GM21825 (cell line): ENCODE measurements at regions not wholly inside any gene's neighbourhood (a gene's known extent, or its start where the extent isn't known, plus 50 kb on each side); places are given as distances from the start of the nearest gene placed in this dataset.

ENCODE experiments used
- ATAC-seq: cut with Tn5 transposase; IDR thresholded peaks from one replicate; pipeline ENCODE4 v1.9.1; 2021; ENCODE audit warnings: mild to moderate bottlenecking, moderate library complexity; ENCODE audit not compliant: unreplicated experiment

- ATAC-seq, result no peak
Measured at GRCh38 chr4:114343015-114343414, 255.6 kb upstream of the UGT8 start.

- no peak for ATAC-seq
Measured at GRCh38 chr4:114349543-114350175, 248.9 kb upstream of the UGT8 start.

- ATAC-seq, result no peak
Measured at GRCh38 chr4:114358901-114359300, 239.7 kb upstream of the UGT8 start.

DNA sequence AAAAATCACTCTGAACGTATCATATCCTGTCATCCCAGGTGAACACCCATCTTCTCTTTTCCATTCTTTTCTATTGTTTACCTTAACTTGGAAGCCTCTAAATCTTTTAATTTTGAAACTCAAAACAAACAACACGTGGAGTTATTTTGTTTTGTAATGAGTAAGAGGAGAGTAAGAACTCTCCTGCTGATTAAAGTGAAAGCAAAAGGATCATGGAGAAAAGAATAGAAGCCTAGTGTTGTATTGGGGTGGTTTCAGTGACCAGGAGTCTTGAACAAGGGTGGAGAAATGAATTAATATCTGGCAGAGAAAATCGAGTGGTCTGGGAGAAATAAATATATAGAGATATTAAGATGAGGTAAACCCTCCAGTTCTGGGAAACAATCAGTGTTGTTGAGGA, 237.4 kb upstream of the UGT8 start:
- ATAC-seq, result no peak

DNA sequence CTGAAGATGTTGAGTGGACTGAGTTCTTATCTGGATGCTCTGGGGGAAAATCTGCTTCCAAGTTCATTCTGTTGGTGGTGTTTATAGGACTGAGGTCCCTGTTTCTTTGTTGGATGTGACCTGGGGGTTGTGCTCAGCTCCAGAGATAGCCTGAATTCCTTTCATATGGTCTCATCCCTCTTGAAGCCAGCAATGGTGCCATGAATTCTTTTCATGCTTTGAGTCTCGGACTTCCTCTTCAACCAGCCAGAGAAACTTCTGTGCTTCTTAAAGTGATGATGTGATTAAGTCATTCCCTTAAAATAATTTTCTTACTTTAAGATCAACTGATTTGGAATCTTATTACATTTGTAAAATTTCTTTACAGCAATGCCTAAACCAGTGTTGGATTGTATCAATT, 233.8 kb upstream of the UGT8 start:
- ATAC-seq, result no peak

- ATAC-seq, result no peak
Measured at GRCh38 chr4:114365591-114365990, 233.0 kb upstream of the UGT8 start.

DNA sequence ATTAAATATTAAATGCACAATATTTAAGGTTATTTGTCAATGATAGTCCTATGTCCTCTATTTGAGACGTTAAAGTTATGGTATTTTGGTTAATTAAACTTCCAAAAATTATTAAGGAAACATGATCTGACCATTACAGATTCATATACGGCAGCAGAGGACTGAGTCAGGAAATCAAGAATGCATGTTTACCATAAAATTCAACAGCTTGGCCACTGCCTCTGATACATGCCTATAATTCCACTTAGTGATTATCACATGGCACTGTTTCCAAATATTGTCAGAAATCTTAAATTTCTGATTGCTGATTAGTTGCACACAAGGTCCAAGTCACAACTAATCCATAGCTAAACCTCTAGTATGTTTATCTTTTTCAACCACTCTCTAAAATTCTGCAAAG, 232.2 kb upstream of the UGT8 start:
- no peak for ATAC-seq

DNA sequence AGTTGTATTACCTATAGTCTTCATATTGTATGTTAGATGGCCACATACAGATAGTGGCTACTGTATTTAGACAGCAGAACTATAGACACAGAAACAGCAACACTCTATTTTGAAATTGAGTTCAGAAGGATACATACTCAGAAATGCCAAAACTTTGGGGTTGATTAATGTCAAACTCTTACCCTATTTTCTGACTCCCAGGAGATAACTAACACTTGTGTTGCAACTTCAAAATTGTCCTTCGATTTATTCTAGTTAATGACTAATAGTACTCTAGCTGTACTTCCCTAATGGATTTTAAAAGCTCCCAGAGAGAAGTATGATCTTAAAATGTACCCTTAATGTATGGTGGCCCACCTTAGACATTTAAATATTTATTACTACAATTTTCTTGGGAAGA, 229.9 kb upstream of the UGT8 start:
- ATAC-seq, result no peak

GRCh38 chr4:114373508-114373907, 225.1 kb upstream of the UGT8 start:
- ATAC-seq, result no peak

- ATAC-seq, result no peak
Measured at GRCh38 chr4:114378305-114378903, 220.2 kb upstream of the UGT8 start.

- no peak for ATAC-seq
Measured at GRCh38 chr4:114383067-114383466, 215.5 kb upstream of the UGT8 start.

GRCh38 chr4:114383721-114384120, 214.9 kb upstream of the UGT8 start:
- ATAC-seq, result no peak

DNA sequence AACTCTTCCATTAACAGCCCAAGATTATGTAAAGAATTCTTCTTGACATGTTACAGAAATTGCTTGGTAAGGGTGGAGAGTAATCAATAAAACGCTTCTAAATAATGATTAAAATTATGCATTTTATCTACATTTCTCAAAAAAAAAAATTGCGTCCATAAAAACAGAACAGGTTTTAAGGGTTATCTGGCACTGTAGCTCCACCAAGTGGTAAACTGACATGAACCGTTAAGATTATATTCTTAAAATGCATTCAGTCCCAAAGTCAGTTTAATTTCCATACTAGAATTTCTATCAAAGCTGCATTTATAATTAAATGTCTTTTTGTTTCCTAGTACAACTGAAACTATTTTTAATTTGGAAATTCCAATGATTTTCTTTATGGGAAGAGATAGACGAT, 214.0 kb upstream of the UGT8 start:
- no peak for ATAC-seq

DNA sequence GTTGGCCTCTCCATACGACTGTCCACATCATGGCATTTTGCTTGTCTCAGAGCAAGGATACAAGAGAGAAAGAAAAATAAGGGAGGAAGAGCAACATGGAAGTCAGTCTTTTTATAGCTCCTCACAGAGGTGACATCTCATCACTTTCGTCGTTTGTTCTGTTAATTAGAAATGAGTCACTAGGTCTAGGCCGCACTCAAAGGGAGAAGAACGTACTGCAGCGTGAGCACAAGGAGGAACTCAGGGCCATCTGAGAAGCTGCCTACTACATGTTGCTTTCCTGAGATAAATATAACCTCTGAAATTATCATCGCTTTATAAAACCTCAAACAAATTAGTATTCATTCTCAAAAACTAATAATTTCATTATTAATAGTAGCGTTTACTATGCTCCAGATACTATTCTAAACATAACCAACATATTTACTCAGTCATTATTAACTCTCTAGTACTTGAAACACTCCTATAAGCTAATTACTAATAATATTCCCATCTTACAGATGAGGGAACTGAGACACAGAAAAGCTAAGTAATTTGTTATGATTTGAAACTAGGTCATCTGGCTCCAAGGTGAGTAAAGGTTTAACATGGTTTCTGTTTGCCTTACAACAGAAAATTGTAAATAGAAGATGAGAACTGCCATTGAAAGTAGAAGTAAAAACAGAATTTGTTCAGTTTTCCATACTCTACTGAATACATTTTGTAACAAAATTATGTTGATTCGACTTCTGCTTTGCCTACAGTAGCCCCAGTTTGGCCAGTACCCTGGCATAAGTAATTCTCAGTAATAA, 213.2 kb upstream of the UGT8 start:
- no peak for ATAC-seq

- ATAC-seq, result no peak
Measured at GRCh38 chr4:114386637-114387233, 211.9 kb upstream of the UGT8 start.

- no peak for ATAC-seq
Measured at GRCh38 chr4:114389070-114389685, 209.4 kb upstream of the UGT8 start.

DNA sequence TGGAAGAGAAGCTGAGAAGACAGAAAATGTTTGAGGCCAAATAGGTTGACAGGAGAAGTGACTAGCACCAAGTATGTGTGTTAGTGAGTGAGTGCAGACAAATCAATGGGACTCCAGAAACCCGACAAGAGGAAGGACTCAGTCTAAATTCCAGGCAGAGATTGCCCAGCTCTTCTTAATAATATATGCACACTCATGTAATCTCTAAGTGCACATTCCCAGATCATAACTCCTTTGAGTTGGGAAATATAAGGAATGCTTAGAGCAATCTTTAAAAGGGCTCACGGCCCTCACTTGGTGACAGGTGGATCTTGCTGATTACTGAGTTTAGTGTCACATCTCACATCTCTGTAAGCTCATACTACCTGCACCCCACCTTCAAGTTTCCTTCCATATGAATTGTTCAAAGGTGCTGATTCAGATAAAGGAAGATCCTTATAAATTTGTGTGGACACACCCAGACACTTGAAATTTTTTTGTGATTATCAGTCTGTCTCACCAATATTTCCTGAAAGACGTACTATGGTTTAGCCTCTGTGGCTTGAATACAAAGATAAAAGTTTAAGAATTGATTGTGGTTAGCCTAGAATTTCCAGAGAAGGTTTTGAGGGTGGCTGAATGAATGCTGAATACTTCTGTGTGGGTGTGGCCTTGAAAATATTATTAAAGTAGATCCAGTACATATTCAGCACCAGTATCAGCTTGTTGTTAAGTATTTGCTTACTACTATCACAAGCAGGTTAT, 205.1 kb upstream of the UGT8 start:
- ATAC-seq, result no peak

DNA sequence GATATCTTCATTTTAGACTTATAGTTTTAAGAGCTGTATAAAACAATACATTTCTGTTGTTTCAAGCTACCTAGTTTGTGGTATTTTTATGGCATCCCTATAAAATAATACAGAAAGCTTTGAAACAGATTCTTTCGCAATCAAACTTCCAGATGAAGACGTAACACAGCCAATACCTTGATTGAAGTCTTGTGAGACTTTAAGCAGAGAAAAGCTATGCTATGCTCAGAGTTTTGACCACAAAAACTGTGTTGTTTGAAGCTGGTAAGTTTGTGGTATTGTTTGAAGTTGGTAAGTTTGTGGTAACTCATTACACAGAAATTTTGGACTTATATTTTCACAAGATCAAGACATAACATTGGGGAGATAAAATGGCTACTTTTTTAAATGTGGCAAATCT, 201.8 kb upstream of the UGT8 start:
- no peak for ATAC-seq

DNA sequence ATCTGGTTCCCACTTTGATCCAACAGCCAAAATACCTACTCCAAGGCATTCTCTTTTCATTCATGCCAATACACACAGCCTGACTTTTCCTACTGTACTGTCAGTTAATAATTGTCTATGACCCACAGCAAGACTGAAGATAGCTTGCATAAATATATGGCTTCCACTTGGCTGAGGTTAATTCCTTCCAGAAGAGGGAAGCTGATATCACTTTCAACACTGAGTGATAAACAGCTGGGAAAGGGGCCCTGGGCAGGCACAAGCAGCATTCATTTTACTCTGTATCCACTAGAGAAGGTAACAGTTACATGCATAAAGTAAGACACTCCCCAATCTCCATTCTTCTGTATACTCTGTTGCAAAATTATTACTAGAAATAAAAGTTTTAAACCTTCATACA, 200.2 kb upstream of the UGT8 start:
- ATAC-seq, result no peak

- ATAC-seq, result no peak
Measured at GRCh38 chr4:114399105-114399504, 199.5 kb upstream of the UGT8 start.

DNA sequence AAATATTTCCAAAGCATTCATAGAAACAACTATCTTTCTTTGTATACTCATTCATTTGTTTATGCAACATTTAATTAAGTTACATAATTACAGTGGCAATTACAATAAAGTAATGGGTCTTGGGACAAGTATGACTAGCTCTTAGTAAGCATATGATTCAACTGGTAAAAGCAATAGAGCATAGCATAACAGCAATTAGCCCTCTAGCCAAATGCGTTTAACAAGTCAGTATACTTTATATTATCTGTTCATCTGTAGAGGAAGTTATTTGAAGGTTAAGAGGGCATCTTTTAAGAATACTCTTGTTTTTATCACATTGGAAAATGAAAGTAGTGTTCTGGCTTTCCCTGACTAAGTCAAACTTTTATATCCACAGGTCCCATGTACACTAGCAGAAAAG, 198.1 kb upstream of the UGT8 start:
- no peak for ATAC-seq
